SK-N-SH (cell line): ENCODE measurements at regions not wholly inside any gene's neighbourhood (a gene's known extent, or its start where the extent isn't known, plus 50 kb on each side); places are given as distances from the start of the nearest gene placed in this dataset.
"Not testable (repeated sequence)": the region's sequence is repeated elsewhere in the genome, so short reads cannot be mapped to it uniquely, and the experiment has no call there.

Experiments used
- CTCF ChIA-PET: fragments of 300-600, 350-600 bp; formaldehyde crosslinking; extraction: SDS; loops from one replicate; lab custom pipeline; 2021; lab: Yijun Ruan, JAX
- POLR2A ChIA-PET: fragments of 350-600 bp; sonication (Branson Sonifier 250); formaldehyde crosslinking; extraction: SDS; loops from one replicate; lab custom pipeline; 2020; ENCODE audit warnings: antibody characterized with exemption, inconsistent platforms; lab: Yijun Ruan, JAX
- DNase-seq: peaks from one replicate; pipeline ENCODE4 v3.0.0; 2012
- H2AFZ ChIP-seq: fragments of 200-600 bp; sonication (generic); 2 replicates; pipeline ENCODE4 v1.8.1; 2016; ENCODE audit warnings: antibody characterized with exemption, mild to moderate bottlenecking, low read depth
- H3F3A ChIP-seq: fragments of 200-600 bp; sonication (generic); replicated peaks from 2 replicates; pipeline ENCODE3; 2016; ENCODE audit warnings: antibody characterized with exemption, mild to moderate bottlenecking; ENCODE audit not compliant: insufficient read depth
- H3K27ac ChIP-seq, 2 experiments: fragments of 200-500 bp in 1 of 2; fragments of 200-600 bp in 1 of 2; sonication (Bioruptor generic) in 1 of 2; sonication (generic), shearing (Covaris generic) in 1 of 2; 2 replicates each; pipeline versions ENCODE4 v1.5.1 to v1.6.1; 2014 to 2016; ENCODE audit warnings: low read depth in 2 of 2, inconsistent platforms in 1 of 2, low read length in 1 of 2, mild to moderate bottlenecking in 1 of 2, mixed read lengths in 1 of 2
- H3K27me3 ChIP-seq: fragments of 200-600 bp; sonication (generic), shearing (Covaris generic); 2 replicates; pipeline ENCODE4 v1.6.1; 2016; ENCODE audit warnings: mixed run types; ENCODE audit not compliant: insufficient read depth
- H3K36me3 ChIP-seq, 2 experiments: fragments of 200-500 bp in 1 of 2; fragments of 200-600 bp in 1 of 2; sonication (Bioruptor generic) in 1 of 2; sonication (generic) in 1 of 2; replicated peaks in 1 of 2; 2 replicates each; pipeline versions ENCODE3 to v1.5.1; 2014 to 2016; ENCODE audit warnings: low read length in 1 of 2, mild to moderate bottlenecking in 1 of 2; ENCODE audit not compliant: insufficient read depth in 2 of 2, control insufficient read depth in 1 of 2
- H3K4me1 ChIP-seq, 2 experiments: fragments of 200-500 bp in 1 of 2; fragments of 200-600 bp in 1 of 2; sonication (Bioruptor generic) in 1 of 2; sonication (generic), shearing (Covaris generic) in 1 of 2; 2 replicates each; pipeline versions ENCODE4 v1.5.1 to v1.6.1; 2014 to 2016; ENCODE audit warnings: low read depth in 1 of 2, low read length in 1 of 2, mixed run types in 1 of 2; ENCODE audit not compliant: insufficient read depth in 2 of 2, control insufficient read depth in 1 of 2
- H3K4me2 ChIP-seq: fragments of 200-600 bp; sonication (generic), shearing (Covaris generic); 2 replicates; pipeline ENCODE4 v1.6.1; 2017; ENCODE audit warnings: mixed run types
- H3K4me3 ChIP-seq, 2 experiments: fragments of 200-500 bp in 1 of 2; fragments of 200-600 bp in 1 of 2; sonication (Bioruptor generic) in 1 of 2; sonication (generic), shearing (Covaris generic) in 1 of 2; 2 replicates each; pipeline versions ENCODE4 v1.5.1 to v1.8.1; 2014 to 2016; ENCODE audit warnings: low read depth in 2 of 2, inconsistent platforms in 1 of 2, low read length in 1 of 2, mild to moderate bottlenecking in 1 of 2, mixed read lengths in 1 of 2, moderate library complexity in 1 of 2
- H3K79me2 ChIP-seq: fragments of 200-600 bp; sonication (generic); 2 replicates; pipeline ENCODE4 v1.8.1; 2017; ENCODE audit warnings: mild to moderate bottlenecking; ENCODE audit not compliant: insufficient read depth
- H3K9ac ChIP-seq: fragments of 200-600 bp; sonication (generic); 2 replicates; pipeline ENCODE4 v1.6.1; 2017; ENCODE audit warnings: mixed run types
- H3K9me2 ChIP-seq: fragments of 200-600 bp; sonication (generic); 2 replicates; pipeline ENCODE4 v1.6.1; 2017; ENCODE audit warnings: mixed run types
- H3K9me3 ChIP-seq: fragments of 200-600 bp; sonication (generic); 2 replicates; pipeline ENCODE4 v1.6.1; 2017; ENCODE audit warnings: mixed run types, mild to moderate bottlenecking, moderate library complexity
- H4K20me1 ChIP-seq: fragments of 200-600 bp; sonication (generic); 2 replicates; pipeline ENCODE4 v1.6.1; 2017; ENCODE audit warnings: mild to moderate bottlenecking, mixed run types; ENCODE audit not compliant: insufficient read depth
- ELF1 ChIP-seq: IDR thresholded peaks from 2 replicates; pipeline ENCODE4 v1.4.0; 2012
- EP300 ChIP-seq, 2 experiments: IDR thresholded peaks; 2 replicates each; pipeline versions ENCODE4 v1.4.0 to v1.6.1; 2012; ENCODE audit warnings: borderline replicate concordance in 1 of 2, low read depth in 1 of 2, low read length in 1 of 2
- EZH2phosphoT487 ChIP-seq: fragments of 200-600 bp; sonication (generic); IDR thresholded peaks from 2 replicates; pipeline ENCODE4 v1.6.1; 2017; ENCODE audit warnings: low read depth, mixed run types, mild to moderate bottlenecking, antibody characterized with exemption, moderate library complexity, borderline replicate concordance
- FOXJ3 ChIP-seq: sonication (generic); formaldehyde crosslinking; IDR thresholded peaks from 2 replicates; pipeline ENCODE4 v1.5.1; 2020; ENCODE audit warnings: mild to moderate bottlenecking, missing genetic modification reagents
- MEF2A ChIP-seq: IDR thresholded peaks from 2 replicates; pipeline ENCODE4 v1.4.0; 2012; ENCODE audit warnings: low read depth, borderline replicate concordance
- MXI1 ChIP-seq: IDR thresholded peaks from 2 replicates; pipeline ENCODE4 v1.6.1; 2012; ENCODE audit warnings: mild to moderate bottlenecking, low read depth, low read length, improper control_type of control experiment
- RAD21 ChIP-seq: IDR thresholded peaks from 2 replicates; pipeline ENCODE4 v1.6.1; 2012; ENCODE audit warnings: mild to moderate bottlenecking, low read length
- RXRA ChIP-seq: IDR thresholded peaks from 2 replicates; pipeline ENCODE4 v1.4.0; 2012; ENCODE audit warnings: low read depth, mild to moderate bottlenecking, borderline replicate concordance
- ZBTB33 ChIP-seq: IDR thresholded peaks from 2 replicates; pipeline ENCODE4 v1.4.0; 2012; ENCODE audit warnings: low read depth, borderline replicate concordance
- WGBS: methylation state at CpG from one replicate; pipeline ENCODE4 v1.1.6; 2017; ENCODE audit warnings: low lambda C conversion rate; 5-methylcytosine and 5-hydroxymethylcytosine counted together
- TF ChIP-seq, protein P1 (sequence below): fragments of 150-350 bp; IDR thresholded peaks from 2 replicates; pipeline ENCODE4 v1.6.1; 2016; ENCODE audit warnings: mild to moderate bottlenecking, low read depth, low read length
- TF ChIP-seq, protein P2 (sequence below): IDR thresholded peaks from 2 replicates; pipeline ENCODE4 v1.4.0; 2012; ENCODE audit warnings: low read depth

DNA sequence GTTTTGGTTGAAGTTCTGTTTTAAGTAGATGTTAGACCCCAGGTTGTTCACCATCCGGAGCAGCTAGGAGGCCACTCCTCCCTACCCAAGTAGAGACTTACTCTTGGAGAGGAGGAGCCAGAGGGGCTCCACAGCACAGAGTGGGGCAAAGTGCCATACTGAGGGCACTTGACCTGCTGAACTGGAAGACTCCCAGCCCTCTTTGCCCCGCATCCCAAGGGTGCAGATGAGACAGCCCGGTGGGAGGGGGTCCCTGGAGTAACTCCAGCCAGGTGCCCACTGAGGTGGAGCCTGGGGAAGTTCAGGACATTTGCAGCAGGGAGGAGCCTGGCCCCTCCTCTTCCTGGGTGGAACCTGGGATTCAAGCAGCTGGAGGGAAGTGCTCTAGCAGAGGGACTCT, 102.1 kb upstream of the GPR6 start:
- TF ChIP-seq ZBTB33: no peak
- WGBS: 83% methylated on average over 1 of the region's 3 CpGs

DNA sequence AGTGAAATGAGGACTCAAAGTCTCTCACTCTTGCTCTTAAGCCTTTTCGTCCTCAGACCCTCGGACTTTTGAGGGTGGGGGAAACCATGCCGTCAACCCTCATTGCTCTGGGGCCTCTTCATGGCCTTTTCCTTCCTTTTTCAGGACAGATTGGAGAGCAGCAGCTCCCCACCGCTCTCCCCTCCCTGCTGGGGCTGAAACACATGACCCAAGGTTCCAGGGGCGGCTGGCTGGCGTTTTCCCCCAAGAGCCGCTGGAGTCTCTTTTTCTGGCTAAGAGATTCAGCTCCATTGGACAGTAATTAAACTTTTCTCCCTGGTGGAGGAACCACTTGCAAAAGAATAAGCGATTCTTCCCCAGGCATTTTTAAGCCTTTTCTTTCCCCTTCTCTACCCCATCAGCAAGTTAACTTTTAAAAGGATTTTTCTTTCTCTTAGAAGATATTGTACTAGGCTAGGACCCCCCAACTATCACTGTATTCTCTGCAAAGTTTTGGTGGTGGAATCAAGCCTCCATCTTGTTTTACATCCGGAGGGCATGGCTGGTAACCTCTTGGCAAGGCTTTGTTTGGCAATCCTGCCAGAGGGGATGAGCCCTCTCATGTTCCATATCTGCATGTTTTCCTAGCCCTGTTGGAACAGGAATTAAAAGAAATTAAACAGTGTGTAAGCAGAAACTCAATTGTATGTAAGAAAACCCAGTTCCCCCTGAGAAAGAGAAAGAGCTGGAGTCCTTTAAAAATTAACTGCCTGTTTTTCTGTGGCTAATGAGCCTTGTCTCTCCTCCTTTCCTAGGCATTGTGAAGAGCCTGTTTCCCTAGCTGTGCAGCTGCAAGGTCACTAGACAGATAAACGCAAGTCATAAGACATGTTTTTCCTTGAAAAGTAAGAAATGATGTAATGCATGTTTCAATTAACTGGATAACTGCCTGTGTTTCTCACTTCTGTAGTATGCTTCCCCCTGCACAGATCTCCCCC, 100.8 kb upstream of the GPR6 start:
- POLR2A ChIA-PET: no interaction called here
- no peak overlapping the region for H3K27ac ChIP-seq
- H2AFZ ChIP-seq: no peak overlapping the region
- 52% methylated on average over 10 of the region's 10 CpGs for WGBS
- no peaks in the 10 kb centered on the region for H3K27me3 ChIP-seq
- H3K36me3 ChIP-seq: no peaks in the 10 kb centered on the region
- H3K4me1 ChIP-seq: no peaks in the 10 kb centered on the region; a peak in 1 of 4 replicates
- no peak overlapping the region for H3K9ac ChIP-seq
- H3K79me2 ChIP-seq: no peaks in the 10 kb centered on the region
- no peaks in the 10 kb centered on the region for H3F3A ChIP-seq
- H4K20me1 ChIP-seq: no peaks in the 10 kb centered on the region
- no peaks in the 10 kb centered on the region for H3K9me3 ChIP-seq
- CTCF ChIA-PET: no interaction called here
- TF ChIP-seq FOXJ3 (no peak), RAD21 (no peak), EP300 (IDR thresholded peaks at IDR 0.05; ENCODE audit: borderline replicate concordance in 1 of 2, low read depth in 1 of 2, low read length in 1 of 2) (no peak), MEF2A (no peak), MXI1 (no peak), ELF1 (no peak), EZH2phosphoT487 (no peak), RXRA (no peak)
- TF ChIP-seq, protein P1, sequence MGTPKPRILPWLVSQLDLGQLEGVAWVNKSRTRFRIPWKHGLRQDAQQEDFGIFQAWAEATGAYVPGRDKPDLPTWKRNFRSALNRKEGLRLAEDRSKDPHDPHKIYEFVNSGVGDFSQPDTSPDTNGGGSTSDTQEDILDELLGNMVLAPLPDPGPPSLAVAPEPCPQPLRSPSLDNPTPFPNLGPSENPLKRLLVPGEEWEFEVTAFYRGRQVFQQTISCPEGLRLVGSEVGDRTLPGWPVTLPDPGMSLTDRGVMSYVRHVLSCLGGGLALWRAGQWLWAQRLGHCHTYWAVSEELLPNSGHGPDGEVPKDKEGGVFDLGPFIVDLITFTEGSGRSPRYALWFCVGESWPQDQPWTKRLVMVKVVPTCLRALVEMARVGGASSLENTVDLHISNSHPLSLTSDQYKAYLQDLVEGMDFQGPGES: no peak
- TF ChIP-seq, protein P2, sequence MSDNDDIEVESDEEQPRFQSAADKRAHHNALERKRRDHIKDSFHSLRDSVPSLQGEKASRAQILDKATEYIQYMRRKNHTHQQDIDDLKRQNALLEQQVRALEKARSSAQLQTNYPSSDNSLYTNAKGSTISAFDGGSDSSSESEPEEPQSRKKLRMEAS: no peak
- no peaks in the 10 kb centered on the region for H3K9me2 ChIP-seq
- H3K4me3 ChIP-seq: no peak overlapping the region
- H3K4me2 ChIP-seq: no peak overlapping the region
- no peak for DNase-seq

More for the DNA sequence above, 102.1 kb upstream of the GPR6 start:
- Histone ChIP-seq H4K20me1 (no peaks in the 10 kb centered on the region), H3K9ac (no peak overlapping the region), H3K4me2 (no peak overlapping the region), H3K9me3 (no peaks in the 10 kb centered on the region), H3K27ac (no peak overlapping the region), H3F3A (no peaks in the 10 kb centered on the region), H3K4me1 (no peaks in the 10 kb centered on the region; a peak in 1 of 4 replicates), H3K9me2 (no peaks in the 10 kb centered on the region), H3K4me3 (no peak overlapping the region), H3K36me3 (no peaks in the 10 kb centered on the region), H2AFZ (no peak overlapping the region), H3K79me2 (no peaks in the 10 kb centered on the region), H3K27me3 (no peaks in the 10 kb centered on the region)
- ChIA-PET CTCF (interaction anchor here (0.5 kb wide), 1 partner anchor 101 kb away, joined by 3 read pairs; no protein-coding TSS in a partner anchor), POLR2A (no interaction called here)
- no peak for DNase-seq

- H3K36me3 ChIP-seq, H3K9me2 ChIP-seq, H3K9ac ChIP-seq, H3K4me1 ChIP-seq, H3K4me3 ChIP-seq, DNase-seq, H3K79me2 ChIP-seq, POLR2A ChIA-PET, H3K9me3 ChIP-seq, H3K27me3 ChIP-seq, H3K4me2 ChIP-seq, H2AFZ ChIP-seq, CTCF ChIA-PET, H3K27ac ChIP-seq, H3F3A ChIP-seq, H4K20me1 ChIP-seq: not testable (repeated sequence)
- WGBS: 69% methylated on average over 9 of the region's 9 CpGs
Measured at GRCh38 chr6:109878005-109878690, 100.0 kb upstream of the GPR6 start.

GRCh38 chr6:109879081-109879480, 99.0 kb upstream of the GPR6 start:
- H3K27ac ChIP-seq, H3K27me3 ChIP-seq, H3K9me2 ChIP-seq, H3K36me3 ChIP-seq, H3K4me3 ChIP-seq, H3K4me1 ChIP-seq, H2AFZ ChIP-seq, H3K9me3 ChIP-seq, CTCF ChIA-PET, H3K9ac ChIP-seq, POLR2A ChIA-PET, H3K79me2 ChIP-seq, H3F3A ChIP-seq, H4K20me1 ChIP-seq, H3K4me2 ChIP-seq, DNase-seq: not testable (repeated sequence)
- WGBS: 36% methylated on average over 5 of the region's 5 CpGs
